WTC11 (cell line): ENCODE measurements at regions not wholly inside any gene's neighbourhood (a gene's known extent, or its start where the extent isn't known, plus 50 kb on each side); places are given as distances from the start of the nearest gene placed in this dataset.

Experiments
- FOXJ3 ChIP-seq: sonication (generic); formaldehyde crosslinking; IDR thresholded peaks from 2 replicates; pipeline ENCODE4 v1.9.0; 2021; ENCODE audit warnings: missing genetic modification reagents, mild to moderate bottlenecking, borderline replicate concordance
- GABPB1 ChIP-seq: sonication (generic); formaldehyde crosslinking; IDR thresholded peaks from 2 replicates; pipeline ENCODE4 v1.8.1; 2023; ENCODE audit warnings: mild to moderate bottlenecking, missing genetic modification reagents
- JAZF1 ChIP-seq: fragments of 250-450 bp; sonication (Bioruptor Pico); IDR thresholded peaks from 2 replicates; pipeline ENCODE4 v1.9.0; 2021; ENCODE audit warnings: moderate library complexity, mild to moderate bottlenecking, inconsistent platforms
- JUN ChIP-seq: sonication (generic); formaldehyde crosslinking; IDR thresholded peaks from 2 replicates; pipeline ENCODE4 v1.8.0; 2023; ENCODE audit warnings: mild to moderate bottlenecking, missing genetic modification reagents
- NR1H2 ChIP-seq: sonication (generic); formaldehyde crosslinking; IDR thresholded peaks from 2 replicates; pipeline ENCODE4 v1.9.0; 2021; ENCODE audit warnings: mild to moderate bottlenecking, moderate library complexity, missing genetic modification reagents
- NR3C1 ChIP-seq: sonication (generic); formaldehyde crosslinking; conservative IDR thresholded peaks from 2 replicates; pipeline ENCODE4 v1.8.1; 2023; ENCODE audit warnings: low read depth, mild to moderate bottlenecking, missing genetic modification reagents
- TEAD1 ChIP-seq: sonication (generic); formaldehyde crosslinking; IDR thresholded peaks from 2 replicates; pipeline ENCODE4 v1.8.0; 2022; ENCODE audit warnings: mild to moderate bottlenecking, missing genetic modification reagents
- ZBTB21 ChIP-seq: sonication (generic); formaldehyde crosslinking; IDR thresholded peaks from 2 replicates; pipeline ENCODE4 v1.8.1; 2023; ENCODE audit warnings: mild to moderate bottlenecking, missing genetic modification reagents, borderline replicate concordance
- TF ChIP-seq, protein P1 (sequence below): fragments of 200-600 bp; IDR thresholded peaks from 2 replicates; pipeline ENCODE4 v1.8.0; 2022; ENCODE audit warnings: antibody characterized with exemption
- TF ChIP-seq, protein P2 (sequence below): sonication (generic); formaldehyde crosslinking; IDR thresholded peaks from 2 replicates; pipeline ENCODE4 v1.8.1; 2023; ENCODE audit warnings: mild to moderate bottlenecking, missing genetic modification reagents, moderate library complexity
- TF ChIP-seq, protein P3 (sequence below): sonication (generic); formaldehyde crosslinking; conservative IDR thresholded peaks from 2 replicates; pipeline ENCODE4 v1.8.1; 2023; ENCODE audit warnings: mild to moderate bottlenecking, low read depth, missing genetic modification reagents, moderate library complexity
- TF ChIP-seq, protein P4 (sequence below): sonication (generic); formaldehyde crosslinking; IDR thresholded peaks from 2 replicates; pipeline ENCODE4 v1.8.1; 2023; ENCODE audit warnings: mild to moderate bottlenecking, missing genetic modification reagents, moderate library complexity
- TF ChIP-seq, protein P5 (sequence below): sonication (generic); formaldehyde crosslinking; IDR thresholded peaks from 2 replicates; pipeline ENCODE4 v1.8.0; 2022; ENCODE audit warnings: mild to moderate bottlenecking, missing genetic modification reagents
- TF ChIP-seq, protein P6 (sequence below): sonication (generic); formaldehyde crosslinking; IDR thresholded peaks from 2 replicates; pipeline ENCODE4 v1.8.1; 2022; ENCODE audit warnings: low read depth, mild to moderate bottlenecking, moderate library complexity, missing genetic modification reagents, borderline replicate concordance

DNA sequence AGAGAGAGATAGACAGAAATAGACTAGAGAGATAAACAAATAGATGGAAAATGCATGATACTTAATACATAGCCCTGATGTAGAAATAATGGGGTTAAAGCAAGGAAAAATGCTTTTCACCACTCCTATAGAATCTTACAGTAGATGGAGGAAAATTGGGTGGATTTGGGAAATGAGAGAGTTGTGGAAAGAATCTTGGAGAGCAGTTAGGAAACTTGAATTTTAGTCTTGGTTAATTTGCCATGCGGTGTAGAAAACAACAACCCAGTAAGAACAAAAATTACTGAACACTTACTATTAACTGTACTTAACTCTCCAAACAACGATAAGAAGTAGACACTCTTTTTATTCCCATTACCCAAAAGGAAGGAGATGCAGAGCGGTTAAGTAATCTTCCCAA is 329.8 kb downstream of the ZNF608 start:
- TF ChIP-seq, protein P1, sequence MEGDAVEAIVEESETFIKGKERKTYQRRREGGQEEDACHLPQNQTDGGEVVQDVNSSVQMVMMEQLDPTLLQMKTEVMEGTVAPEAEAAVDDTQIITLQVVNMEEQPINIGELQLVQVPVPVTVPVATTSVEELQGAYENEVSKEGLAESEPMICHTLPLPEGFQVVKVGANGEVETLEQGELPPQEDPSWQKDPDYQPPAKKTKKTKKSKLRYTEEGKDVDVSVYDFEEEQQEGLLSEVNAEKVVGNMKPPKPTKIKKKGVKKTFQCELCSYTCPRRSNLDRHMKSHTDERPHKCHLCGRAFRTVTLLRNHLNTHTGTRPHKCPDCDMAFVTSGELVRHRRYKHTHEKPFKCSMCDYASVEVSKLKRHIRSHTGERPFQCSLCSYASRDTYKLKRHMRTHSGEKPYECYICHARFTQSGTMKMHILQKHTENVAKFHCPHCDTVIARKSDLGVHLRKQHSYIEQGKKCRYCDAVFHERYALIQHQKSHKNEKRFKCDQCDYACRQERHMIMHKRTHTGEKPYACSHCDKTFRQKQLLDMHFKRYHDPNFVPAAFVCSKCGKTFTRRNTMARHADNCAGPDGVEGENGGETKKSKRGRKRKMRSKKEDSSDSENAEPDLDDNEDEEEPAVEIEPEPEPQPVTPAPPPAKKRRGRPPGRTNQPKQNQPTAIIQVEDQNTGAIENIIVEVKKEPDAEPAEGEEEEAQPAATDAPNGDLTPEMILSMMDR, result no peak
- TF ChIP-seq JUN (CRISPR knock-in tag) (no peak), ZBTB21 (CRISPR knock-in tag) (no peak), JAZF1 (CRISPR knock-in tag) (no peak), NR1H2 (CRISPR knock-in tag) (no peak), GABPB1 (no peak), TEAD1 (CRISPR knock-in tag) (no peak), NR3C1 (CRISPR knock-in tag) (no peak), FOXJ3 (CRISPR knock-in tag) (no peak)
- TF ChIP-seq, protein P2, sequence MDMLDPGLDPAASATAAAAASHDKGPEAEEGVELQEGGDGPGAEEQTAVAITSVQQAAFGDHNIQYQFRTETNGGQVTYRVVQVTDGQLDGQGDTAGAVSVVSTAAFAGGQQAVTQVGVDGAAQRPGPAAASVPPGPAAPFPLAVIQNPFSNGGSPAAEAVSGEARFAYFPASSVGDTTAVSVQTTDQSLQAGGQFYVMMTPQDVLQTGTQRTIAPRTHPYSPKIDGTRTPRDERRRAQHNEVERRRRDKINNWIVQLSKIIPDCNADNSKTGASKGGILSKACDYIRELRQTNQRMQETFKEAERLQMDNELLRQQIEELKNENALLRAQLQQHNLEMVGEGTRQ (CRISPR knock-in tag), result no peak
- TF ChIP-seq, protein P3, sequence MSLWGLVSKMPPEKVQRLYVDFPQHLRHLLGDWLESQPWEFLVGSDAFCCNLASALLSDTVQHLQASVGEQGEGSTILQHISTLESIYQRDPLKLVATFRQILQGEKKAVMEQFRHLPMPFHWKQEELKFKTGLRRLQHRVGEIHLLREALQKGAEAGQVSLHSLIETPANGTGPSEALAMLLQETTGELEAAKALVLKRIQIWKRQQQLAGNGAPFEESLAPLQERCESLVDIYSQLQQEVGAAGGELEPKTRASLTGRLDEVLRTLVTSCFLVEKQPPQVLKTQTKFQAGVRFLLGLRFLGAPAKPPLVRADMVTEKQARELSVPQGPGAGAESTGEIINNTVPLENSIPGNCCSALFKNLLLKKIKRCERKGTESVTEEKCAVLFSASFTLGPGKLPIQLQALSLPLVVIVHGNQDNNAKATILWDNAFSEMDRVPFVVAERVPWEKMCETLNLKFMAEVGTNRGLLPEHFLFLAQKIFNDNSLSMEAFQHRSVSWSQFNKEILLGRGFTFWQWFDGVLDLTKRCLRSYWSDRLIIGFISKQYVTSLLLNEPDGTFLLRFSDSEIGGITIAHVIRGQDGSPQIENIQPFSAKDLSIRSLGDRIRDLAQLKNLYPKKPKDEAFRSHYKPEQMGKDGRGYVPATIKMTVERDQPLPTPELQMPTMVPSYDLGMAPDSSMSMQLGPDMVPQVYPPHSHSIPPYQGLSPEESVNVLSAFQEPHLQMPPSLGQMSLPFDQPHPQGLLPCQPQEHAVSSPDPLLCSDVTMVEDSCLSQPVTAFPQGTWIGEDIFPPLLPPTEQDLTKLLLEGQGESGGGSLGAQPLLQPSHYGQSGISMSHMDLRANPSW, result no peak
- TF ChIP-seq, protein P4, sequence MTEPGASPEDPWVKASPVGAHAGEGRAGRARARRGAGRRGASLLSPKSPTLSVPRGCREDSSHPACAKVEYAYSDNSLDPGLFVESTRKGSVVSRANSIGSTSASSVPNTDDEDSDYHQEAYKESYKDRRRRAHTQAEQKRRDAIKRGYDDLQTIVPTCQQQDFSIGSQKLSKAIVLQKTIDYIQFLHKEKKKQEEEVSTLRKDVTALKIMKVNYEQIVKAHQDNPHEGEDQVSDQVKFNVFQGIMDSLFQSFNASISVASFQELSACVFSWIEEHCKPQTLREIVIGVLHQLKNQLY, result no peak
- TF ChIP-seq, protein P5, sequence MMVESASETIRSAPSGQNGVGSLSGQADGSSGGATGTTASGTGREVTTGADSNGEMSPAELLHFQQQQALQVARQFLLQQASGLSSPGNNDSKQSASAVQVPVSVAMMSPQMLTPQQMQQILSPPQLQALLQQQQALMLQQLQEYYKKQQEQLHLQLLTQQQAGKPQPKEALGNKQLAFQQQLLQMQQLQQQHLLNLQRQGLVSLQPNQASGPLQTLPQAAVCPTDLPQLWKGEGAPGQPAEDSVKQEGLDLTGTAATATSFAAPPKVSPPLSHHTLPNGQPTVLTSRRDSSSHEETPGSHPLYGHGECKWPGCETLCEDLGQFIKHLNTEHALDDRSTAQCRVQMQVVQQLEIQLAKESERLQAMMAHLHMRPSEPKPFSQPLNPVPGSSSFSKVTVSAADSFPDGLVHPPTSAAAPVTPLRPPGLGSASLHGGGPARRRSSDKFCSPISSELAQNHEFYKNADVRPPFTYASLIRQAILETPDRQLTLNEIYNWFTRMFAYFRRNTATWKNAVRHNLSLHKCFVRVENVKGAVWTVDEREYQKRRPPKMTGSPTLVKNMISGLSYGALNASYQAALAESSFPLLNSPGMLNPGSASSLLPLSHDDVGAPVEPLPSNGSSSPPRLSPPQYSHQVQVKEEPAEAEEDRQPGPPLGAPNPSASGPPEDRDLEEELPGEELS, result no peak
- TF ChIP-seq, protein P6, sequence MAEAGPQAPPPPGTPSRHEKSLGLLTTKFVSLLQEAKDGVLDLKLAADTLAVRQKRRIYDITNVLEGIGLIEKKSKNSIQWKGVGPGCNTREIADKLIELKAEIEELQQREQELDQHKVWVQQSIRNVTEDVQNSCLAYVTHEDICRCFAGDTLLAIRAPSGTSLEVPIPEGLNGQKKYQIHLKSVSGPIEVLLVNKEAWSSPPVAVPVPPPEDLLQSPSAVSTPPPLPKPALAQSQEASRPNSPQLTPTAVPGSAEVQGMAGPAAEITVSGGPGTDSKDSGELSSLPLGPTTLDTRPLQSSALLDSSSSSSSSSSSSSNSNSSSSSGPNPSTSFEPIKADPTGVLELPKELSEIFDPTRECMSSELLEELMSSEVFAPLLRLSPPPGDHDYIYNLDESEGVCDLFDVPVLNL (CRISPR knock-in tag), result no peak
